Stimulated activated CD4-positive, alpha-beta T cell treated with anti-CD3 and anti-CD28 coated beads, Interleukin-2, amount 100 ng/mL, for 48 hours (primary cell): ENCODE measurements at regions not wholly inside any gene's neighbourhood (a gene's known extent, or its start where the extent isn't known, plus 50 kb on each side); places are given as distances from the start of the nearest gene placed in this dataset.

Experiments used
- DNase-seq, 2 donors: peaks; one replicate each; pipeline ENCODE4 v3.0.0-alpha.2; 2020

- no peak for DNase-seq
These were observed 473.3 kb downstream of the MRPL39 start for GRCh38 chr21:25133939-25134338.

- no peak for DNase-seq
These were observed 479.5 kb downstream of the MRPL39 start for GRCh38 chr21:25127811-25128210.

GRCh38 chr21:25127007-25127406 lies 480.3 kb downstream of the MRPL39 start:
- no peak for DNase-seq

- DNase-seq: no peak
These were observed 480.7 kb downstream of the MRPL39 start for GRCh38 chr21:25126564-25126963.

GRCh38 chr21:25118648-25119047 lies 488.6 kb downstream of the MRPL39 start:
- no peak for DNase-seq

- no peak for DNase-seq
These were observed 492.3 kb downstream of the MRPL39 start for GRCh38 chr21:25115021-25115420.

GRCh38 chr21:25107708-25108107 lies 499.6 kb downstream of the MRPL39 start:
- DNase-seq: no peak

- DNase-seq: no peak
These were observed 503.6 kb downstream of the MRPL39 start for GRCh38 chr21:25103500-25104207.

- no peak for DNase-seq
These were observed 509.6 kb downstream of the MRPL39 start for GRCh38 chr21:25097648-25098047.

GRCh38 chr21:25094695-25095094 lies 512.6 kb downstream of the MRPL39 start:
- no peak for DNase-seq

GRCh38 chr21:25092441-25093011 lies 514.8 kb downstream of the MRPL39 start:
- DNase-seq: no peak

GRCh38 chr21:25081096-25081495 lies 526.2 kb downstream of the MRPL39 start:
- DNase-seq: no peak

- DNase-seq: no peak
These were observed 526.6 kb downstream of the MRPL39 start for GRCh38 chr21:25080661-25081060.

GRCh38 chr21:25080141-25080540 lies 527.1 kb downstream of the MRPL39 start:
- no peak for DNase-seq

GRCh38 chr21:25079053-25079452 lies 528.2 kb downstream of the MRPL39 start:
- DNase-seq: no peak

- DNase-seq: no peak
These were observed 545.2 kb downstream of the MRPL39 start for GRCh38 chr21:25062061-25062460.

GRCh38 chr21:25054689-25055088 lies 552.6 kb downstream of the MRPL39 start:
- no peak for DNase-seq

GRCh38 chr21:25039461-25040380 lies 567.6 kb downstream of the MRPL39 start:
- DNase-seq: no peak

- DNase-seq: no peak
These were observed 570.5 kb downstream of the MRPL39 start for GRCh38 chr21:25036775-25037174.

GRCh38 chr21:25031750-25032149 lies 575.5 kb downstream of the MRPL39 start:
- DNase-seq: no peak

GRCh38 chr21:25029580-25029979 lies 577.7 kb downstream of the MRPL39 start:
- no peak for DNase-seq

- no peak for DNase-seq
These were observed 581.7 kb downstream of the MRPL39 start for GRCh38 chr21:25025596-25025995.

GRCh38 chr21:25024639-25025038 lies 582.6 kb downstream of the MRPL39 start:
- DNase-seq: no peak

GRCh38 chr21:25005388-25005787 lies 601.9 kb downstream of the MRPL39 start:
- no peak for DNase-seq
